RKO (cell line): ENCODE measurements at regions not wholly inside any gene's neighbourhood (a gene's known extent, or its start where the extent isn't known, plus 50 kb on each side); places are given as distances from the start of the nearest gene placed in this dataset.

Experiments
- DNase-seq: peaks from one replicate; pipeline ENCODE4 v3.0.0-alpha.2; 2016; ENCODE audit warnings: low spot score

DNA sequence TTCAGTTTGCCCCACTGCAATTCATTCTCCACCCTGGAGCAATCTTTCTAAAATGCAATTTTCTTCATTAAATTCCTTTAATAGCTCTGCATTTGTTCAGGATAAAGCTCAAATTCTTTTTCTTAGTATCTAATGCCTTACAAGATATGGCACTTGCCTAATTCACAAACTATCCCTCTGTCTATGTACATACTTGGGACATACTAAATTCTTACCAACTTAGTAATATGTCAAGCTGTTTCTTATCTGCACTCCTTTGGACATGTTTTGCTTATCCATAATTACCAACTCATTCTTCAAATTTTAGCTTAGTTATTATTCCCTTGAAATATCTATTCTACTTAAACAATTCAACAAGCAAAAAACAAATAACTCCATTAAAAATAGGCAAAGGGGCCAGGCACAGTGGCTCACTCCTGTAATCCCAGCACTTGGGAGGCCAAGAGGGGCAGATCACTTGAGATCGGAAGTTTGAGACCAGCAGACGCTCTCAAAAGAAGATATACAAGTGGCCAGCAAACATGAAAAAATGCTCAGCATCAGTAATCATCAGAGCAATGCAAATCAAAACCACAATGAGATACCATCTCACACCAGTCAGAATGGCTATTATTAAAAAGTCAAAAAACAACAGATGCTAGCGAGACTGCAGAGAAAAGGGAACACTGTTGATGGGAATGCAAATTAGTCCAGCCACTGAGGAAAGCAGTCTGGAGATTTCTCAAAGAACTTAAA lies 96.9 kb downstream of the FAM76B start:
- DNase-seq = no peak

DNA sequence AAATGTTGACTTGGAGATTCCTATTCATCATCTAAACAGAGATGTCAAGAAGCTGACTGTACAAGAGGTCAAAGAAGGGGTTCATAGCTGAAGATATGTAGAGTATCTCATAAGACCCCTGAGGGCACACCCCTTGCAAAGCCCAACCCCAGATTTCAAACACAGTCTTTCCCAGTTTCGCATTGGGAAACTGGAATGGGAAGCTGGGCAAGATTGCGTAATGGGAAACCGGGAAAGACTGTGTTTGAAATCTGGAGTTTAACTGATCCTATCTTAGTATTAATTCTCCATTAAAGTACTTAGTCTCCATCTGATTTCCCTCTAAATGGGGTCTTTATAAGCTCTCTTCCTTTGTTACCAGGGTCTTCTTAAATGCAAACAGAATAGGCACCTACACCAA lies 99.5 kb downstream of the FAM76B start:
- DNase-seq = no peak

DNA sequence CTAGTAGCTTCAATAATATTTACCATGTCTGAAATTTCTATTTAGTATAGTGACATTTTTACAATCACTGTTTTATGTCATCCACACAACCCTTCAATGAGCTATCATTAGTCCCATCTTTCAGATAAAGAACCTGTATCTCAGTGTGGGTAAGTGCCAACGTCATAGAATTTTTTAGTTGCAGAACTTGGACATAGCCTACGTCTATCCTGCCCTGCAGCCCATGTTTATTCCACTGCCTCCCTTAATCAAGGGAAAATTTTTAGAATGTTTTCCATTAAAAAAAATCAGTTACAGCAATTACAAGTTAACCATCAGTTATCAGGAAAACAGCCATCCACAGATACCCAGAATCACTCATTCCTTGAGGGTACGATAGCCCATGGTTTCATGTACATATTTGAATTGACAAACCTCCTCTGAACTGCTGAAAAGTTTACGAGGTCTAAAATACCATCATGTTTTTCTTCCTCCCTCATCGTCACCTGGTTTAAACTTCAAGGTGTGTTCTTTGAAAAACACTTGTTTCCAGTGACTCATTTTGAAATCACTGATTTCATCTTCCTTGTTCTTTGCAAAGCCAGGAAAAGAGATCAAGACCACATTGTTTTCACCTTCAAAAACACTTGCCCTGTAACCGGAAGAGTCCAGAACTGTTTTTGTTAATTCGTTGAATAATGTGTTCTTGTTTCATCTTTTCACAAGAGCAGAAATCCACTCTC lies 100.9 kb downstream of the FAM76B start:
- DNase-seq = no peak

DNA sequence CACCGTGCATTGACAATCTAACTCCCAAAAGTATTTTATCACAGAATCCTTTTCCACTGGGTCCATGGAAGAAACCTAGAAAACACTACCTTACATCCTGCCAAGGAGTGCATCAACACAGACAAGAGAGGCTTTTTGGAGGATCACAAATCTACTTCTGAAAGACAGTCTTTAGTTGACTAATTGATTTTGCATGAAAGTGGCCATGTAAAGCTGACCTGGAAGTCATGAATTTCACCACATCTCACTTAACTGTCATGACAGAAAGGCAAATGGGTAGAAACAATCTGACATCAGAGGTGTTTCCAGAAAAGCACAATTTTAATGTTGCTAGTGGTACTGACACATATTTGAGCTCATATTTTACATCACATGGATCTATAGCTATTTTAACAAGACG lies 101.6 kb downstream of the FAM76B start:
- no peak for DNase-seq

DNA sequence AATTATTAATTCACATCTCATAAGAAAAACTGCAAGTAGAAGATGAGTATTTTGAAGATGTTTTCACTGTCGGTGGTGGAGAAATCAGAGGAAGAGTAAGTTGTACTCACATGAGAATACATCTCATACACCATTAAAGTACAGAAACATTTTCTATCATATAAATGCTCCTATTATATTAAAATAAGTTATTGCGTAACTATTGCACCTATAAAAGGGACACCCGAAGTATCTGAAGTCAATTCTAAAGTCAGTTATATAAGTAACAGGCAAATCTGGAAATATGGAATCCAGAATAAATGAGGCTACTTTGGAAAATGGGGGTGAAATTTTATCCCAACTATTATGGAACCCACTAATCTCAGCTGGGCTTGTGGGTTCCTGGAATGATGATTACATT lies 103.3 kb downstream of the FAM76B start:
- DNase-seq = no peak

DNA sequence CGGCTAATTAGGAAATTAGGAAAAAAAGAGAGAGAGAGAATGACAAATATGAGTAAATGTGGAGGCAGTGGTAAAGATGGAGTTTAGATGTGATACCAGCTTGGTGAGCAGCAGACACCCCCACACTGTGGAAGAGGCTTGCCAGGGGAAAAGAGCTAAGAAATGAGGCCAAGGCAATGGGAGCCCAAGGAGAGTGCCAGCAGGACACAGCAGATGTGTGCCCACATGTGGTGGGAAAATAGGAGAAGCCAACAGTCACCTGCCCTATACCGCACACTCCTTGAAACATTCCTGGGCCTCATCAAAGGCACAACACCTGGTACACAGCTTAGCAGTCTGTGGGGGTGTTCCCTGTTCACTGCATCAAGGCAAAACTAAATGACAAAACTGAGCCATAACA lies 104.9 kb downstream of the FAM76B start:
- DNase-seq = no peak

DNA sequence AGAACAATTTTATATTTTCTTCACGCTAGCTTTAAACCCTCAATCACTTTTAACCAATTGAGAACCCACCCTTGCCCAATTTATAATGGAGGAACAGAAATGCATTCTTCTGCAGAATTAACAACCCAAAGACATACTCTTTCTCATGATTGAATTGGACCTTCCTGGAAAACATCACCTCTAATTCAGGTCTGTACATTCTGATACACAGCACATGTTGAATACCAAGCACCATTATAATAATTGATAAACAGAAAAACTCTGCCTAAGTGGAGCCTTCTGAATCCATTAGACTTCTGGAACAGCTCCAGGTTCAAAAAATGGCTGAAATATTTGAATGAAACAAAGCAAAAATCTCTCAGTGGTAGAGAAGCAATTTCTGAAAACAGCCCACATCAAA lies 105.4 kb downstream of the FAM76B start:
- DNase-seq = no peak

DNA sequence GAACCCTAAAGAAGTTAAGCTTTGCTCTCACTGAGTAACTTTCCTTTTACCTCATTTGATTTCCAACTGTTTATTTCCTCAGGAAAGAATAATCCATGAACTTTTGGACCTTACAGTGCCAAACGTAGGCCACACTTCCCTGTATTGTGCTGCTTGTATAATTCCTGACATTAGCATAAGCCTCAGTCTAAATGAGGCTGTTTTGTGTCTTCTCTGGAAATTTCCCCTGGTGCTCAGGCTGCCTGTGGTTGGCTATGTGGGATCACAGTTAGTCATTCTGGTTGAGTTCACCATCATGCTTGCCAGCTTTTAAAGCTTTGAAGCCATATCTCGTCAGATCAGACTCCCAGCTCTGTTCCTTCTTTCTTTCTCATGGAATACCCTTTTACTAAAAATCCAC lies 107.0 kb downstream of the FAM76B start:
- DNase-seq = no peak

DNA sequence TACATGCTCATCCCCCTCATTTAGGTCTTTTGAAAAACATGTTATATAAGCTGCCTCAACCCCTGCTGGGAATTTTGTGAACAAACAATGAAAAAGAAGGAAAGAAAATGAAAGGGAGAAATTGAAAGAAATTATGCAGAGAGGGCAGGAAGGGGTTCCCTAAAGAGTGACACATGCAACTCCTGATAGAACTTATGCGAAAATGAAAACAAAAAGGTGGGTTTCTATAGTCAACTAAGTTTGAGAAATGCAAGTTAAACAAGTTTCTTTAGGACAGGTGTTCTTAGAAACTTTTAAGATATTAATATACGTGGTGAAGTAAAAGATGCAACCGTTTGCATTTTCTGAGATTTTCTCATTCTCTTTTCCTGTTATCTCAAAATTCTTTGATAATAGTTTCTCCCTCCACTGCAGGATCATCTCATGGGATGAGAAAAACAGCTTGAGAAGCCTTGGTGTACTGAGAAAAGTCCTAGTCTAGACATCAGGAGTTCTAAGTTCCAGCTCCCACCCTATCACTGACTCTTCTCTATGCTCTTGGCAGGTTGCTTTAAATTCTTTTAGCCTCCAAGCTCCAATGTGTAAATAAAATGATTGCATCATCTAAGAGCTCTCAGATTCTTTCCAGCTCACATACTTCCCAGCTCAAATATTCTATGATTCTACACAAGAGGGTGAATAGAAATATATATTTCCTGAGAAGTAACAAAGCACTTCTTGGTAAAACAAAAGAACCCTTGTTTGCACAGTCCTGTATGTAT lies 109.2 kb downstream of the FAM76B start:
- no peak for DNase-seq

DNA sequence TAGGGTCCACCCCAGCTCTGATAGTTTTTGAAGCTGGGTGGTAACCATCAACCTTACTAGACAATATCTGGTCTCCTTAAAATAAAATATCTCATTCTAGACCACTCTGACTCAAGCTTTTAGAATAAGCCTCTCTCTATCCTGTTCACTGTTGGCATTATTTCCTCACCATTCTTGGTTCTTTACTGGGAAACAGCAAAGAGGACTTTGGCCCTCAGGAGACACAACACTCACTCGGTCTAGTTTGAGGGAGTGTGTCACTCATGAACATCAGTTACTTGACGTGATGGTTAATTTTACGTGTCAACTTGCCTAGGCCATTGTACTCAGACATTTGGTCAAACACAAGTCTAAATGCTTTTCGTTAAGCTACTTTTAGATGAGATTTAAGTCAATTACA lies 110.6 kb downstream of the FAM76B start:
- no peak for DNase-seq

DNA sequence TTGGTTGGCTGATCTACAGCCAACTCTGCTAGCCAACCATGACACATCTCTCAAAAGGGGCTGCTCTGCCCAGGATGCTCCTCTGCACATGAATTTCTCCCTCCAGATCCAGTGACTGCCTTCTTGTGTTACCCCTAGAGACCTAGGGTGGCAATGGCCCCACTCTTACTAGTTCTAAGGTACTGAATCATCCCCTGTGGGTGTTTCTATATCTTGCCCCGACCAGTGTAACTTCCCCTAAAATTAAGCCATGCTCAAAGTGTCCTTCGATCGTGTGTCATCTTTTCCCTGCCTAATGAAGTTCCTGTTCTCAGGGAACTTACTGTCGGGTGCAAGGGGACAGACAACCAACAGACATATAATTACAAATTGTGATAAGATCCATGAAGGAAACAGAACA lies 113.3 kb downstream of the FAM76B start:
- no peak for DNase-seq

DNA sequence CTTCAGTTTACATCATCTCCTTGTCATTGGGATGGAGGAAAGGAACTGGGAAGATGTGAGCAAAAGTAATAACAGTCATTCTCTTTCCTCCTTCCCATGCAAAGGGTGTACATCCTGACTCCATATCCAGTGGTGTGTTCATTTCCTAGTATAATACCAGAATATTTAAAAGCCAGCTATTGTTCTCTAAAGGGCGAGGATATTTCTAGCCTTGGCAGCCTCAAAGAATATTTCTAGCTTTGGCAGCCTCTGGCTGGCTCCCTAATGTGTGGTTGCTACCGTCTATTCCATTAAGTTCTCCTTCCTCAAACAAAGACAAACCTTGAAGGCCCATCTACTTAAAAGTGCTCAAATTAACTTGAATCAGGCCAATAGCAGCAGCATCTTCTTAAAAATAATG lies 114.0 kb downstream of the FAM76B start:
- no peak for DNase-seq

DNA sequence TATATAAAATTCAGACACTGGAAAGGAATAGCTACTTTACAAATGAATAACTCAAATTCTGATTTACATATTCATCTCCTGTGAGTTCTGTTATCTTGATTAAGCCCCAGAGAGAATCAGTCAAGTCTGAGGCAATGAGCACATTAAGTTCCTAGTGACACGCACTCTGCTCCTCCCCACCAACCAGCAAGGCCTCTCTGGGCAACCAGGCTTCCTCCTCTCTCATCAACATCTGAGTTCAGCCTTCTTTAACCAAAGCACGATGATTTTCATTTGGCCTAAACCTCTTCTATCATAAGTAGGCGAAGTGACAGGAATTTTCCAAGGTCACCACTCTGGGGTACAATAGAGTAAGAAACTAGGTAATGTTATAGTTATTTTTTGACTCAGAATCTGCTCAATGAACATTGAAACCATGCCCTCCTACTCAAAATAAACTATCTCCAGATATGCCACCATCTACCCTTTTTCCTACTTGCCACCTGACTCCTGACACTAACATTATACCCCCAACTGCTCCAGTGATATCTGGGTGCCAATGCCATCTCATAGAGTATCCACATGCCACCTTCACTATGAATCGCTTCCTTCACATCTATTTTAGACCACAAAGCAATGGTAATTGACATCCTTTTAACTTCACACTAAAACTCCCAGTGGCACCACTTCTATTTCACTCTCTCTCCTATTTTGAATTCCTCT lies 114.8 kb downstream of the FAM76B start:
- no peak for DNase-seq

DNA sequence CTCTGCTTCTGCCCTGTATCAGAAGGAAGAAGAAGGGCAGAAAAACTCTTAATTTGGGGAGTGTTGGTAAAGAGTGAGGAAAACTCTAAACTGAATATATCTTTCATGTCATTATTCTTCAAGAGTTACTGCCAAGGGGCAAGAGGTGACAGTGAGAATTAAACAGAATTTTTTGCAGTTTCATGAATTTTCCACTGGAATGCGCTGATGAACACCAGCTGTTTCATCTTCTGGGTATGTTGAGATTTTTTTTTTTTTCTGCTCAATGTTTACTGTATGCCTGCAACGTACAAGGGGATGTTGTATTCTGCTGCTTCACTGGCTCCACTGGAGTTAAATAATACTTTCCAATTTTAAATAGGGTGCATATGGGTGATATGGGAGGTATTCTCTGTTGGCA lies 117.8 kb downstream of the FAM76B start:
- no peak for DNase-seq

DNA sequence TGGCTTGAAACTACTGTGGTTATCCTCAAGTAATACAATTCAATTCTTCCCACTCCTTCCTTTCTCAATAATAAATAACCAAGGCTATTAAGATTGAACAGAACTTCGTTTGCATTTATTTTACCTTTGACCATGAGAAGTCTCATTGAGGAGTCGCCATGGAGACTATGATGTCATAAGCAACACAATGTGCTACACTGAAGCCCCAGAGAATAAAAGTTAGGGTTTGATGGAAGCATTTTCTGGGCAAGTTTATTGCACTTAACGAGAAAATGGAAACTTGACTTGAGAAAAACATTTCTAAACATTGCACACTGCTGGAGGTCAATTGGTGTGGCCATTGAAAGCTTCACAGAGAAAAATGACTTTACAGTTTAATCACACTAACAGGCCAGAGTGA lies 121.5 kb downstream of the FAM76B start:
- no peak for DNase-seq

DNA sequence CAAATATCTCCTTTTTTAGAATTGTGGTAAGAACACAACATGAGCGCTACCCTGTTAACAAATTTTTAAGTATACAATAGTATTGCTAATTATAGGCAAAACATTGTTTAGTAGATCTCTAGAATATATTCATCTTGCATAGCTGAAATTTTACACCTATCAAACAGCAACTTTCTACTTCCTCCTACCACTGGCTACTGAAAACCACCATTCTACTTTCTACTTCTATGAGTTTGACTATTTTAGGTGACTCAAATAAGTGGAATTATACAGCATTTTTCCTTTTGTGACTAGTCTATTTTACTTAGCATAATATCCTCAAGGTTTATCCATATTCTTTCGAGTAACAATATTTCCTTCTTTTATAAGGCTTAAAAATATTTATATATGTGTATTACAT lies 128.4 kb downstream of the FAM76B start:
- no peak for DNase-seq

DNA sequence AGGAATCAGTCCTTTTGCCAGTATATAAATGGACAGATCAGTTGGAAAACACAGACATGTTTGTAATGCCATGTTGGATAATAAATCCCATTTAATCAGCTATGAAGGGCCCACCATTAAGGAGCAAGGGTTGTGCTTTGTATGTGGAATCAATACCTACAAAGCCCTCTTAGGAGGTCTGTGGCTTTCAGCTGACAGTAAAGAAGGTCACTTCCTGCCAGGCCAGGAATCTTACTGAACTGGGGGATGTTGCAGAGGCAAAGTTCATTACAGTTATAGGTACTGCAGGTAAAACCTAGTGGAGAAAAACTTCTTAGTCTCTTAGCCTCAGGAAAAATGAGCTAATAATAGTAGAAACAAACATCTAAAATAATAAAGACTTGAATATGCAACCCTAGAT lies 129.5 kb downstream of the FAM76B start:
- no peak for DNase-seq

DNA sequence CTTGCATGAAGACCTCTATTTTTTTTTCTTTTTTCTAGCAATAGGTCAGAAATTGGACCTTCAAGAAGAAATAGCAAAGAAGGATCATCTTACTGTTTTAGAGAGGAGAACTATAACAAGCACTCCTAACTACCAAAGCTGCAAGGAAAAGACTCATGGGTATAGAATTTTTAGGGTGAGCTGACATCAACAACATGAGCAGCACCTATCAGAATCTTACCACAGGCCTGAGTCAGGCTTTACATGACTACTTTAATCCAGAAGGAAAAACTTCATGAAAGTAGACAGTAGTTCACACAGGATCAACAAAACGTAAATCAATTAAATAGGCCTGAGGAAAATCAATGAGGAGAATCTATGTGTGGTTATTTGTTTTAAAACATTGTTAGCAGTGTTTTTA lies 130.5 kb downstream of the FAM76B start:
- peak; percentile 47 for DNase-seq

DNA sequence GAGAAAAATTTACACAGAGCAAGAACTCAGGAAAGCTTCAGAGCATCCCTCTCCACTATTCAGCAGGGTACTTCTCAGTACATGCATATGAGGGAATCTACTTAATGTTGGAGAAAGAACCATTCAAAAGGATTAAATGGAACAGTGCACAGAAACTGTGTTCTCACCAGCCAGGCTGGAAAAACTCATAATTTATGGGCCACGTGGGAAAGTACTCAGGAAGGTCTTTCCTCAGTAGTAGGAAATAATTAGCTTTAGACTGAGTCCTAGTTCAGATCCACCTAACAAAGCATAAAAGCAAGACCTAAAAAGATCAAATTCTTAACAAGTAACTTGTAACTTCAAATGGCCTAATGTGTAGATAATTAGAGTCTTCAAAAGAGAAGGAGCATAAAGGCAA lies 134.0 kb downstream of the FAM76B start:
- no peak for DNase-seq

DNA sequence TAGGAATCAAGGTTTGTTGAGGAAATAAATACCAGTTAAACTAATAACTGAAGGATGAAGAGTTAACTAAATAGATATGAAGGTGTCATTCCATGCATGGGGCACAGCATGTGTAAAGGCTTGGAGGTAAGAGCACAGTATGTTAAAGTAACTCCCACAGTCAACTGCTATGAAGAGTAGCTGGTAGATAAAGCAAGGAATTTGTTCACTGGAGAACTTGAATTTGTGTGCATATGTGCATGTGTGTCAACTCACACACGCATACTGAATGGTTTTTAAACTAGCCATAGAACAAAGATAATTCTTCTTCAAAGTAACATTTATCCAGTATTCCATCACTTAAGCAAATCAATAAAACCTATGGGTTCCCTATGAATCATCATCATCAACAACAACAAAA lies 135.9 kb downstream of the FAM76B start:
- no peak for DNase-seq

DNA sequence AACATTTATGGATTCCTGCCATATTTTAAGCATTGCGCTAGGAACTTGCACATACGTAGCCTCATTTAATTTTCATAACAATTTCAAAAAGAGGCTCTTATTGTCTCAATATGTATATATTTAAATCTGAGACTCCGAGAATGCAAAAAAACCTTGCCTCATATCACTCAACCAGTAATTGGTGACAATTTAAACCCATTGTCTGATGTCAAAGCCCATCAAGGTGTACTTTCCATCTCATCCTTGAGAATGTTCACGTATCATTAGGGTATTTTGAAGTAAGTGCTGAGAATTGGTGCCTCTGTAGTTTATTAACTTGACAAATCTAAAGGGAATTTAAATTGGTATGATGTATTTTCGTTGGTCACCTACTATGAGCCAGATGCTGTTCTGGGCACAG lies 136.5 kb downstream of the FAM76B start:
- DNase-seq = no peak

DNA sequence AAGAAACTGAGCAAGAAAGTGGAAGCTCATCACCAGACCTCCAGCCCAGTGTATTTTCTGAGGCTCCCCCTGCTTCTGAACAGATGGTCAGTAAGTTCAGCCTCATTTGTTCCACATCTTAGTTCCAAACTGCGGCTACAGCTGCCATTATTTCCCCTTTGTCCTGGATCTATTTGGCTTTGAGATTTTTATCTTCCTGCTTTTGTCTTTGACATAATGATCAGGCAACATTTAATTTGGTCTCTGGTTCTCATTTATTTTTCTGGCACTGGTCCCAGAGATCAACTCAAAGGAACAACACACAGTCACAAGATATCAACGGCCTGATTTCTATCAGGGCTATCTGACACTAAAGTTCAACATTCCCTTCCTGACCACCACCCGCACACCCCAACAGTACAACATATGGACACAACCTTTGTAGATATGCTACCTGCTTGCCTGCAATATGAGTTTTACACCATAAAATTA lies 137.5 kb downstream of the FAM76B start:
- no peak for DNase-seq

DNA sequence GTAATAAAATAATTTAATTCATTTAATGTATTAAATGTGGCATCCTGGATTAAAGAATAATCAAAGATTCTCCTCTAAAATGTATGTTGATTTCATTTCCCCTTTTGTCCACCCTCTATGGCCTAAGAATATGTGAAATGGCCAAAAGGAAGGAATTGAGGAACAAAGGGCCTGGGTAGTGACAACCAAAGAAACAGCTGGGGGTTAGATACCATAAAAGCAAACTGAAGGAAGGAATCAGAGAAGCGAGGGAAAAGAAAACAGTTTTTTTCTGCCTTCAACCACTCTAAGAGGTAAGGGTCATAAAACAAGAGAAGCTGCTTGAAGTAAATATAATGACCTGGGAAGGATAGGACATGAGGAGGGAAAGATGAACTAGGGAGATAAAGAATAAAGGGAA lies 139.3 kb downstream of the FAM76B start:
- no peak for DNase-seq
